ENCODE measurements at regions not wholly inside any gene's neighbourhood (a gene's known extent, or its start where the extent isn't known, plus 50 kb on each side); places are given as distances from the start of the nearest gene placed in this dataset.

DNA sequence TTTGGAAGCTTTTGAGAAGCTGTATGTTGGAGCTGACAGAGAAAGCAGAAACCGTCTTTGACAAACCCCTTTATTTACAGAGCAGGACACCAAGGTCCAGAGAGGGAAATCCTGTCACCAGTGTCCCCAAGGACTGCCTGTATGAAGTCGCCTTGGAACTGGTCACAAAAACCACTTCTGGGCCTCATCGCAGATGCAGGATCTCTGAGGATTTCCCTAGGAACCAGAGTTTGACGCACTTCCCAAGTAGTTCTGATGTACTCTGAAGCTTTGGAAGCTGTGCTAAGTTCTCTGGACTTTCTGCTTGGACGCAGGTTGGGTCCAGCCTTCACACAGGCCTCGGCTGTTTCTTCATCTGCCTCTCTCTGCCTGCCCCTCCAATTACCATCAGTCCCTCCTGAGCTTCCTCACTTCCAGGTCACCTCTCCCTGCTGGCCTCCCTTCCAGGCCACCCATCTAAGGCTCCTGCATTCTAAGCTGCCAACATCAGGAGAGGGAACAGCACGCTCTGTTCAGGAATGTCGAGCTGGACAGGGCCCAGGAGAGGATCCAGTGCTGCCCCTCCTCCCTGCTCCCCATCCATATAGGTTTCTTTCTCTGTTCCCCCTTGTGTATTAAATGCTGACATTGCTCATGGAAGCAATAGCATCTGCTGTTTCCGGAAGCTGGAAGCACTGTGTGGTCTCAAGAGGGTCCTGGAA, 270.8 kb downstream of the OPA1 start:
- DNase-seq (ENCODE audit: extremely low spot score), result no peak
- H3K27ac ChIP-seq (ENCODE audit: low read depth), result no peak overlapping the region
- H3K36me3 ChIP-seq (ENCODE audit: insufficient read depth), result no peaks in the 10 kb centered on the region
- H3K4me3 ChIP-seq (ENCODE audit: low read depth, low read length), result no peak overlapping the region
- WGBS, result 72% methylated on average over 9 of the region's 9 CpGs
- H3K4me1 ChIP-seq (ENCODE audit: insufficient read depth), result no peaks in the 10 kb centered on the region

DNA sequence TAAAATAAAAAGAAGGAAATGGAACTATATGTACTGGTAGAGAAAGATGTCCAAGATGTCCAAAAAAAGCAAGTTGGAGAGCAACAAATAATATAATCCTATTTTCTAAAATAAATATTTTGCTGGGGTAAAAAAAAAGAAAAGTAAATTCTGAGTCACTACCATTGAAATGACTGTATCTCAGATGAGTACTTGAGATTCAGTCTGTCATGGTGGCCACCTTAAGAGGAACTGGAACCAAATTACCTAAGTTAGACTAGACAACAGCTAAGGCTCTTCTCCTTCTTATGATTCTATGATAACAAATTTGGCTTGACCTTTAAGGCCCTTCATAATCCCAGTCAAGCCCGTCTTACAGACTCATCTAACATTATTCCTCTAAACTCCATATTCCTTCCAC, 270.6 kb upstream of the HES1 start:
- Histone ChIP-seq H3K4me1 (ENCODE audit: insufficient read depth) (no peaks in the 10 kb centered on the region), H3K4me3 (ENCODE audit: low read depth, low read length) (no peak overlapping the region), H3K36me3 (ENCODE audit: insufficient read depth) (no peaks in the 10 kb centered on the region), H3K27ac (ENCODE audit: low read depth) (no peak overlapping the region)
- no peak for DNase-seq (ENCODE audit: extremely low spot score)
- 95% methylated on average over 1 of the region's 1 CpG for WGBS

DNA sequence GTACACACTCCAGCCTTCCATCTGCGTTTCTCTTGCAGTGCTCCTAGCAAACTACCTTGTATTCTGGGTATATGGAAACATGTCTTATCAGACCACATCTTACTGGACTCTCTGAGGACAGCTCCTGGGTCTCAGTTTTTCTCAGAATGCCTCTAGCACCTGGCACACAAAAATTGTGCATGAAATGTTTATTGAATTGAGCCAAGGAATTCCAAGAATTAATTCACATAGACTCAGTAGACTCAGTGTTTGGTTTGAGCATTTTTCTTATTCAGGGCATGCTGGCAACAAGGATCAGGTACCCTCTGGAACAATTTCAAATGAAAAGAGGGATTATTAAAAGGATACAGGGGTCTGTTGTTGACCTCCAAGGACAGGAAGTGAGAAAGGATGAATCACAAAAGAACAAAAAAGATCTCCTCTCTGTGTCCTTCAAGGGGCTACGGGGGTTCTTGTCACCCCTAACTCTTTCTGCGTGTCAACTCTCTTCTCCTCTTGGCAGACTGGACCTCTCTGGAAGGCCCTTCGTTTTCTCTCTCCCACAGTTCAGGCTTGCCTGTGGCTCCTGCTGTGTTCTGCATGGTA, 270.0 kb upstream of the HES1 start:
- no peaks in the 10 kb centered on the region for H3K36me3 ChIP-seq (ENCODE audit: insufficient read depth)
- 62% methylated on average over 4 of the region's 4 CpGs for WGBS
- no peak overlapping the region for H3K27ac ChIP-seq (ENCODE audit: low read depth)
- no peak for DNase-seq (ENCODE audit: extremely low spot score)
- no peaks in the 10 kb centered on the region for H3K4me1 ChIP-seq (ENCODE audit: insufficient read depth)
- no peak overlapping the region for H3K4me3 ChIP-seq (ENCODE audit: low read depth, low read length)

DNA sequence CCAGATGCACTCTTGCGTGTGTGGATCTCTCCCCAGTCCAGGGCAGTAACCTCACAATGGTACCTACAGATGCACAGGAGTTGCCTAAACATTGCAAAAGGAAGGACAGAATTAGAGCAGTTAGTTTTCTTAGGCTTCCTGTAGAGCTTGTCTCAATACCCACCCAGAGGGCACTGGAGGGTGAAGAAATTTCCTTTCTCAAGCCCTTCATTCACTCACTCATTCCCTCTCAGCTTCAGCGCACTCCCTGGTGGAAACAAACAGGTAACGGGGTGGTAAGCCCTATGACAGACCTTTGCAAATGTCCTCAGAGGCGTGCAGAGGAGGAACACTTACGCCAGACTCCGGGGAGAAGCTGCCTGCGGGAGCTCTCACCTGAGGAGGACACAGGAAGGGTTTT, 267.4 kb upstream of the HES1 start:
- Histone ChIP-seq H3K4me1 (ENCODE audit: insufficient read depth) (no peaks in the 10 kb centered on the region), H3K27ac (ENCODE audit: low read depth) (no peak overlapping the region), H3K36me3 (ENCODE audit: insufficient read depth) (no peaks in the 10 kb centered on the region), H3K4me3 (ENCODE audit: low read depth, low read length) (no peak overlapping the region)
- over 99% methylated on average over 7 of the region's 7 CpGs for WGBS
- DNase-seq (ENCODE audit: extremely low spot score), result no peak

DNA sequence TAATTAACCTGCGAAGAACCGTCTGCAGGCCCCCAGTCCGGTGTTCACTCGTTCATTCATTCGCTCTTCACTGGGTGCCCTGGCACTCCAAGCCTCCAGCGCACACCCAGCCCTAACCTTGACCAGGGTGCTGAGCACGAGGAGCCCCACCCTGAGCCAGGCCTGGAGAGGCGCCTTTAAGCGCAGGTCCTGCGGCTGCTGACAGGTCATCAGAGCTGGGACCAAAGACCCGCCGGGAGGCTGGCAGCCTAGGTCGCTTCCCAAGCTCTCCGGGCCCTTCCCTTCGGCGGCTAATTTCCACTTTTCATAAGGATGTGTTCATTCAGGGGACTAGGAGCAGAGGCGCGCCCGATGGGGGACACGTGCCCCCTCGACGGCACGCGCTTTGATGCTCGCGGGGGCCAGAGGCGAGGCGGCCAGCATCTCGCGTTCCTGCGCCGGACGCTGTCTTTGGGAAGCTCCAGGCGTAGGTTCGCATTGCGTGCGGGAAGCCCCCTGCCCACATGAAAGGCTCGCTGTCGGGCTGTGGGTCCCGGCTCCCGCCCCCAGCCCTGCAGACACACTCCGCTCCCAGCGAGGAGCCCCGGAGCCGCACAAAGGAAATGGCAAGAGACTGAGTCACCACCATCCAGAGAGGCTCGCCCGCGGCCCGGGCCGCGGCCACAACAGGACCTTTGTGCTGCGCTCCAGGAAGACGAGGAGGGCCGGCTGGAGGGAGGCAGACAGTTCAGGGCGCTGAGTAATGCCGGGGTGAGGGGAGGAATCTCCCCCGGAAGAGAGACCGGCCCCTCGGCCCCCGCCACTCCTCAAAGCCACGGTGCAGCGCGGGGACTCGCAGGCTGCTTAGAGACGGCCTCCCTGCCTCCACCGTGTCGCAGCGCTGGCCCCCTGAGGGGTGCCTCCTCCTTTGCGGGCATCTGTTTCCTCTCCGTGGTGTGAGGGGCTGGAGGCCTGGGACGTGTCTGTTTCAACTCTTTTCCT, 266.4 kb upstream of the HES1 start:
- H3K4me3 ChIP-seq (ENCODE audit: low read depth, low read length), result no peak overlapping the region
- H3K27ac ChIP-seq (ENCODE audit: low read depth), result no peak overlapping the region
- WGBS, result 37% methylated on average over 71 of the region's 71 CpGs
- H3K36me3 ChIP-seq (ENCODE audit: insufficient read depth), result no peaks in the 10 kb centered on the region
- no peak for DNase-seq (ENCODE audit: extremely low spot score)
- H3K4me1 ChIP-seq (ENCODE audit: insufficient read depth), result no peaks in the 10 kb centered on the region

DNA sequence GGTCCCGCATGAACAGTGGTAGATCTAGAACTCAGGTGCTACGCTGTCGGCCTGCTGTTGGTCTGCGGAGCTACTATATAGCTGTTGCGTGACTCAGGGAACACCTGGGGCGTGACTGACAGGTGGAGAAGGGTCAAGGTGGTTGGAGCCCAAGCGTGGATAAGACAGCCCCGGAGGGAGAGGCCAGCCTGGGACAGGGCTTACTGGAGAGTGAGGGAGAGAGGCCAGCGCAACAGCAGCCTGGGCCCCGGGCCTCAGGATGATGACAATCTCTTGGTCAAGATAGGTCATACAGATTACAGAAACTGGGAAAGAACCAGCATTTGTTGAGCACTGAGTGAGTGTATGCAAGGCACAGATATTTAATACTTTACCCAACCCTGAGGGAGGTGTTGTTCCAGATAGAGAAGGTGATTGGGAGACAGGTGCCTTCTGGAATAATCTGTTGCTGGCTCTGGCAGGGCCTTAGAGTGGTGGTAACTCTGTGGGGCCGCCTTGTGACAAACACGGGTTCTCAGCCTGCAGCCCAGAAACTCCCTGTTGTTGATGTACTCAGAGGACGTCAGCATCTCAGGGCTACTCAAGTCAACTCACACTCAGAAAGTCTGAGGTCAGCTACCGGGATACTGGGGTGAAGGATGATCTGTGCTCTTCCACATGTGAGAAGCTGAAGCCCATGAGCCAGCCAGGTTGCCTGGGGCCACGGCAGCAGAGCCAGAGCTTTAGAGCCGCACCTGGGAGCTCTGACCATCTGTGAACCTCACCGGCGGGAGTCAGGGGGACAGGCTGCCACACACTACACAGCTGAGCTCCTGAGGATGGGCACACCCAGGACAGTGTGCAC, 265.4 kb upstream of the HES1 start:
- Histone ChIP-seq H3K4me1 (ENCODE audit: insufficient read depth) (no peaks in the 10 kb centered on the region), H3K4me3 (ENCODE audit: low read depth, low read length) (no peak overlapping the region), H3K36me3 (ENCODE audit: insufficient read depth) (no peaks in the 10 kb centered on the region), H3K27ac (ENCODE audit: low read depth) (peak overlapping the region; percentile 60)
- WGBS, result 69% methylated on average over 18 of the region's 18 CpGs
- no peak for DNase-seq (ENCODE audit: extremely low spot score)

DNA sequence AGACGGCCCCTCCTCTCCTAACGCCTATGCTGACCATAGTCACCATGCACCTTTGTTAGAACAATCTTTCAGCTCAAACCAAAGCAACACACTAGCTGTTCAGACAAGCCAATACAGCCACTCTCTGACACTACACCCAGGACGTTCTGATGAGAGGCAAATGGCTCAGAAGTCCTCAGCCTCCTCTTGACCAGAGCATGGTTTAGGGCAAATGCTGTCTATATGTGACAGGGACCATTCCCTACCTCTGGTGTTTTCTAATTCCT, 264.8 kb upstream of the HES1 start:
- Histone ChIP-seq H3K36me3 (ENCODE audit: insufficient read depth) (no peaks in the 10 kb centered on the region), H3K27ac (ENCODE audit: low read depth) (peak overlapping the region; percentile 57), H3K4me1 (ENCODE audit: insufficient read depth) (no peaks in the 10 kb centered on the region), H3K4me3 (ENCODE audit: low read depth, low read length) (no peak overlapping the region)
- DNase-seq (ENCODE audit: extremely low spot score), result no peak
- 54% methylated on average over 3 of the region's 3 CpGs for WGBS

DNA sequence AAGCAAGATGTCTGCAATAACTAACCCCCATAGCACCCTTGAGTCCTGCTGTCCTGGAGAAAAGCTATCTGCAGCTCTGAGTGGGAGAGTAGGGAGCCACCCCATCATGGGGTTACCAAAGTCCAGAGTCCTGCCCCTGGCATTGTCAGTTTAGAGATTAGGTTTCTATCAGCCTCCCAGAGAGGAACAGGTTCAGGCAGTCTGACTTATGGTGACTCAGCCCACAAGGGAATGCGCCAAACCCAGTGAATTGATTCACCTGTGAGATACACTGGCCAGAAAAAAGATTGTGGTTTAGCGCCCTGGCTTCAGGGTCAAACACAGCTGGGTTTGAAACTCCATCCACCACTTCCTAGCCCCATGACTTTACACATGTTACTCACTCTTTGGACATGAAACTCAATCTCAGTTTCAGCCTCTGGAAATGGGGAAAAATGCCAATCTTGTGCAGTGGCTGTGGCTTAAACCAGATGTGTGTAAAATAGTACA, 263.6 kb upstream of the HES1 start:
- Histone ChIP-seq H3K27ac (ENCODE audit: low read depth) (no peak overlapping the region), H3K36me3 (ENCODE audit: insufficient read depth) (no peaks in the 10 kb centered on the region), H3K4me1 (ENCODE audit: insufficient read depth) (no peaks in the 10 kb centered on the region), H3K4me3 (ENCODE audit: low read depth, low read length) (no peak overlapping the region)
- WGBS, result 42% methylated on average over 2 of the region's 2 CpGs
- DNase-seq (ENCODE audit: extremely low spot score), result no peak

DNA sequence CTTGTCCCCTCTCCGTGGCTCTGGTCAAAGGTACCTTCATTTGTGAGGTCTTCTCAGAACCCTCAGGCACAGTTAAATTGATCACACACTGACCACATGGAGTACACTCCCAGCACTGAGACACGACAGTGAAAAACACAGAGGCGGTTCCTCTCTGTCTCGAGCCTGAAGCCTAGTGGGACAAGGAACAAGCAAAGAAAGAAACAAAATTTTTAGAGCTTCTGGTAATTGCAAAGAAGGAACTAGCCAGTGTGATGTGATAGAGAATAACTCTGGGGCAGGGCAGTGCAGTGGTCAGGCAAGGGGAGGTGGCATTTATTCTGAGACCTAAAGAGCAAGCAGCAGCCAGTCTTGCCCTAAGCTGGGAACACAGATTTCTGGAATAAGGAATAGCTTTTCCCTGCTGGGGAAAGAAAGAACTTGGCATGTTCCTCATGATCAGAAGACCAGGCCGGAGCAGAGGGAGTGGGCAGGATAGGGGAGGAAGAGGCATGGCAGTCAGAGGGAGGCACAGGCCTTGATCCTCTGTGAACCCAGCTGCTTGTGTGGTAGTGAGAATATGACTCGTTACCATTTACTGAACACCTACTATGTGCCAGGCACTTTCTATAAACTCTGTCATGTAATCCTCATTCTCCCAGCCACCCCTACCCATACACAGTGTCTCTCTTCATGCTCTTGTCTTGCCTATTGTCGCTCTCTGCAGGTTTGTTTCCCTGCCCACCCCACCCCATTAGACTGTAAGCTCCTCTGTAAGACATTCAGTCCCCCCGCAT, 262.3 kb upstream of the HES1 start:
- no peak overlapping the region for H3K4me3 ChIP-seq (ENCODE audit: low read depth, low read length)
- no peaks in the 10 kb centered on the region for H3K36me3 ChIP-seq (ENCODE audit: insufficient read depth)
- H3K27ac ChIP-seq (ENCODE audit: low read depth), result no peak overlapping the region
- DNase-seq (ENCODE audit: extremely low spot score), result no peak
- WGBS, result 83% methylated on average over 8 of the region's 8 CpGs
- no peaks in the 10 kb centered on the region for H3K4me1 ChIP-seq (ENCODE audit: insufficient read depth)

DNA sequence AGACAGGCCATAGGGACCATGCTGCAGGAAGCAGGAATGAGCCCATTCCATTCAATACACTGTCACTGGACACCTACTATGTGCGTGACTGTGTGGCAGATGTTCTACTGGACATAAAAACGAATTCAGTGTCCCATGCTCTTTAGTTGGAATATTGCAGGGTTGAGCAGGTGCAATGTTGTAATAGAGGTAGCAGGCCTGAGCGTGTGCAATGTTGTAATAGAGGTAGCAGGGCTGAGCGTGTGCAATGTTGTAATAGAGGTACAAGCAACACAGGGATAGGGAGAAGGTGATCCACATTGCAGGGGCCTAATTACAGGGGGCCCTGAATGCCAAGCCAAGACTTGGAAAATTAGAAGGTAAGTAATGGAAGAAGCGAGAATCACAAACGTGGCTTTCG, 261.4 kb upstream of the HES1 start:
- H3K27ac ChIP-seq (ENCODE audit: low read depth), result no peak overlapping the region
- H3K4me1 ChIP-seq (ENCODE audit: insufficient read depth), result no peaks in the 10 kb centered on the region
- 82% methylated on average over 7 of the region's 7 CpGs for WGBS
- H3K36me3 ChIP-seq (ENCODE audit: insufficient read depth), result no peaks in the 10 kb centered on the region
- no peak for DNase-seq (ENCODE audit: extremely low spot score)
- H3K4me3 ChIP-seq (ENCODE audit: low read depth, low read length), result no peak overlapping the region

DNA sequence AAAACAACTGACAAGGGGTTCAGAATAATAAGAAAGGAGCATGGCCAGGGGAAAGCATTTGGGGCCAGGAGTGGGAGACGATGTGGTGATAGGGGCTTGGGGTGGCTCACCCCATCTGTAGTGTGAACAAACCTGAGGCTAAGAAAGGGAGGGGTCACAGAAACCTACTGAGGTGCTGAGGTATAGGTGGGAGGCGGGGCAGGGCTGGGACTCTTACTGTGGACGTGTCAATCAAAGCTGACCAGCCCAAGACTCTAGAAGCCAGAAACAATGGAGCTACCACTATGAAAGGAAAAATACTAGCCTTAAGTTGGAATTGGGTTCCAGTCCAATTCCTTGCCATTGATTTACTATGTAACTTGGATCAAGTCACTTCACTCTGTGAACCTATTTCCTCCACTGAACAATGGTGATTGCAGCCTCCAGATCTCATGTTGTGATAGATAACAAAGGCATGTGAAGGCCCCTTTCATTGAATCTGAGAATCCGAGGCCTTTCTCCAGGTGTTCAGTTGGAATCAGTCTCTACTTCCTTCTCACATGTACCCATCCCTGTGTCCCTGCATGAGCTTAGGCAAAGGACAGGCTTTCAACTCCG, 260.9 kb upstream of the HES1 start:
- Histone ChIP-seq H3K27ac (ENCODE audit: low read depth) (no peak overlapping the region), H3K4me3 (ENCODE audit: low read depth, low read length) (no peak overlapping the region), H3K36me3 (ENCODE audit: insufficient read depth) (no peaks in the 10 kb centered on the region), H3K4me1 (ENCODE audit: insufficient read depth) (no peaks in the 10 kb centered on the region)
- WGBS, result 92% methylated on average over 5 of the region's 5 CpGs
- no peak for DNase-seq (ENCODE audit: extremely low spot score)

DNA sequence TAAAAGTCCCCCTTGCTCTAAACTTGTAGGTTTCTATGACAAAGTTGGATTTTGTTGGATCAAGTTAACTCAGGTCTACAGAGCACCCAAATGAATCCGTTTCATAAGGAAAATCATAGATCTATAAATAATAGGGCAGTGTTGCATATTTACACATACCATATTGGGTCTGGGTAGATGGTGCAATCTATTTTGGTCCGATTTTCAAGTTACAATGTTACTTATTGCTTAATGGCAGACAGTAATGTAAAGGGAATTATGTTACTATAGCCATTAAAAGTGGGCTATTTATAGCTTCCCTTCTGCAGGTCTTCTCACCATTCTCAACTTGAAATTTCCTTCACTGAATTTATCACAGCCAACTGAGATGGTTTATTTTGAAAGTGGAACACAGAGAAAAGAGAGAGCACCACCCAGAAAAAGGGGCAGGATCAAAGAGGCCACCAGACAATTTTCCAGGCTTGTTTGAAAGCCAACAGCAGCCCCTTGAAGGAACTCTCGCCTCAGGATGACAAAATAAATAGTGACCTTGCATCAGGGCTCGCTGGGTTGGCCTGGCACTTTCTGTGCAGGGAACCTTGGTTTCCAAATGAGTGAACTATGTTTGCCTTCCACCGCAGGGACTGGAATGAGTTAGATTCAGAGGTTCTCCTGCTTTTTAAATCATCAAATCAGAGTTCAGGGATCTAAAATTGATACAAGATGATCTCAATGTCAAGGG, 260.2 kb upstream of the HES1 start:
- Histone ChIP-seq H3K27ac (ENCODE audit: low read depth) (no peak overlapping the region), H3K4me3 (ENCODE audit: low read depth, low read length) (no peak overlapping the region), H3K4me1 (ENCODE audit: insufficient read depth) (no peaks in the 10 kb centered on the region), H3K36me3 (ENCODE audit: insufficient read depth) (no peaks in the 10 kb centered on the region)
- 84% methylated on average over 5 of the region's 5 CpGs for WGBS
- DNase-seq (ENCODE audit: extremely low spot score), result no peak
